SKM-1 (cell line): ENCODE measurements at regions not wholly inside any gene's neighbourhood (a gene's known extent, or its start where the extent isn't known, plus 50 kb on each side); places are given as distances from the start of the nearest gene placed in this dataset.

Experiments
- DNase-seq: peaks from one replicate; lab custom pipeline; 2025; ENCODE audit not compliant: unreplicated experiment; lab: John Stamatoyannopoulos, UW

GRCh38 chr16:66290431-66290830, 76.1 kb upstream of the CDH5 start:
- DNase-seq, result no peak

DNA sequence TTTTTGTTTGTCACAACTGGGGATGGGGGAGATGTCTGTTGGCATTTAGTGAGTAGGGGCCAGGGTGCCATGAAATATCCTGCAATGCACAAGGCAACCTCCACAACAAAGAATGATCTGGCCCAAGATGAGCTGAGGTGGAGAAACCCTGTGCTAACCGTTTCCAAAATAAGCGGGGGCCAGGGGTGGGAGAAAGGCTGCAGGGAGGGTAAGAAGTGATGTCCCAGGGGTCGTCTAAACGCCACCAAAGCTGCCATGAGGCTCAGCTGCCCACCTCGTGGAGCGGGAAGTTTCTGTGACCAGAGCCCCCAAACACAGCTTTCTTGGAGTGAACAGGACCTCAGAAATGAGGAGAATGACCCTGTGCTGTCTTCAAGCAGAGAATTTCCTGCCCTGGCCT, 76.5 kb upstream of the CDH5 start:
- DNase-seq, result no peak

DNA sequence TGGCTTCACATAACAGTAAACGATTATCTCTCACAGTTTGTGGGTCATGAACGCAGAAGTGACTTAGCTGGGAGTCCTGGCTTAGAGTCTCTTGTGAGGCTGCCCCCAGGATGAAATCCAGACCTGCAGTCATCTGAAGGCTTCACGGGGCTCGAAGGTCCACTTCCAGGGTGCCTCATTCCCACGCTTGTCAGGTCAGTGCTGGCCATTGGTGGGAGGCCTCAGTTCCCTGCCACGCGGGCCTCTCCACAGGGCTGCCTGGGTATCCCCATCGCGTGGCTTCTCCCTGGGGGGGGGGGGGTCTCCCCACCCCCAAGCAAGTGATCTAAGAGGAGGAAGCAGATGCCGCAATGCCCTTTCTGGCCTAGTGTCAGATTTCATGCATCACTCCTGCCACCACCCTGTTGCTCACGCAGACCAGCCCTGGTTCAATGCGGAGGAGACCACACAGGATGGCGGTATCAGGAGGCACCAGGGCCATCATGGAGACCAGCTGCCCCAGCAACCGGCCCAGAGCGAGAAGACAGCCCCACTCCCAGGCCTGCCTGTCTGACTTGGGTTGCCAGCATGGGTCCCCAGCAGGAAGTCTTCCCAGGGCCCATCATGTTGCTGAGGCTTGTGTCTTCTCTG, 77.3 kb upstream of the CDH5 start:
- DNase-seq, result no peak

GRCh38 chr16:66287926-66288325, 78.6 kb upstream of the CDH5 start:
- no peak for DNase-seq

GRCh38 chr16:66287416-66287815, 79.1 kb upstream of the CDH5 start:
- DNase-seq, result no peak

GRCh38 chr16:66286527-66286926, 80.0 kb upstream of the CDH5 start:
- DNase-seq, result no peak

DNA sequence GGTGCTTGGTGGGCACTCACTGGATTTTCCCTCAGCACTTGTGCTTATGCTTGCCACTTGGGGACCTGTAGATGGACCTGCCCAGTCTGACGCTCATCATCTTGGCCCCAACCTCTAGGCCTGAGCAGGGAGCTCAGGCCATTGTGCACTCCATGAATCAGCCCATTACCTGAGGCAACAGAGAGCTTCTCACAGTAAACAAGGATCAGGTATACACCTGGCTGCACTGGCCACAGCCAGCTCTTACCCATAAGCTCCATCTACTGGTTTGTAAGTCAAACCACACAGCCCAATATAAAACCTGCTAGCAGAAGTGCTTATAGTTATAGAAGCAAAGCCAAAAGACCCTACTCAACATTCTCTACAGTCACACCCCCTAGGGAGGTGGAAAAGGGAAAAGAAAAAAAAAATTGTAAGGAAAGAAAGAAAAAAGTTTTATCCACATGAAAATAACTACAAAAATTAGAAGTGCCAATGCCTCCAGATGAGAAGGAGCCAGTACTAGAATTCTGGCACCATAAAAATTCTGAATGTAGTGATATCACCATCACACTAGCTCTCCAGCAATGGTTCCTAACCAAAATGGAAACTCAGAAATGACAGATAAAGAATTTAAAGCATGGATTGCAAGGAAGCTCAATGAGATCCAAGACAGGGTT, 87.8 kb upstream of the CDH5 start:
- no peak for DNase-seq

DNA sequence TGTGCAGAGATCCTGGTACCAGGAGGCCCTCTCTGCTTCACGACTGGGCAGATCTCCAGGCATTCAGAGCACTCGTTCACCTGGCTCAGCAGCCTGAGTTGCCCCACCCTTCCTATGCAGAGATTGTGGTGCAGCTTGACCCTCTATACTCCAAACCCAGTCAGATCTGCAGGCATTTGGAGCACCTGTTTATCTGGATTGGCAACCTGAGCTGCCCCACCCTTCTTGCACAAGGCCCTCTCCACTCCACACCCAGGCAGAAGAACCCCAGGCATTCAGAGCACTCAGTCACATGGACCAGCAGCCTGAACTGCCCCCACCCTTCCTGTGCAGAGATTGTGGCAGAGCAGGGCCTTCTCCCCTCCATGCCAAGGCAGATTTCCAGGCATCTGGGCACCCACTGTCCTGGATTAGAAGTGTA, 88.4 kb upstream of the CDH5 start:
- DNase-seq, result no peak

GRCh38 chr16:66277311-66278070, 89.0 kb upstream of the CDH5 start:
- no peak for DNase-seq

- peak; percentile 48 for DNase-seq
Measured at GRCh38 chr16:66275775-66276428, 90.6 kb upstream of the CDH5 start.

GRCh38 chr16:66274335-66275110, 92.0 kb upstream of the CDH5 start:
- peak; percentile 22 for DNase-seq

- DNase-seq, result peak; percentile 2
Measured at GRCh38 chr16:66273644-66274334, 92.7 kb upstream of the CDH5 start.

DNA sequence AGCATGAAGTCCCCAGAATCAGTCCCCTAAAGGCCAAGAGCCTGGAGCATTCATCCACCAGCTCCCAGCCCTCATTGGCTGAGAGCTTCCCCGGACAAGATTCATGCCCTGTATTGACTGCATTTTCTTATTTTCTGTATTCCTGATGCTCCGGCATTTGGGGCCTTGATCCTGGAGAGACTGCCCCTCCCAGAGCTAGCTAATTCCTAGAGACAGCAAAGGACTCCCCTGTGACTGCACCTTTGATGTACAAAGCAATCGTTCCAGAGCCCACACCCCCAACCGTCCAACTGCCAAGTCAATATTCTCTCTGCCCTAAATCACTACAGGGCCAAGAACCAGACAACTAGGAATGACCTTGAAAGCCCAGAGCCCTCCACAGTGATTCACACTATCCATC, 93.4 kb upstream of the CDH5 start:
- DNase-seq, result no peak

DNA sequence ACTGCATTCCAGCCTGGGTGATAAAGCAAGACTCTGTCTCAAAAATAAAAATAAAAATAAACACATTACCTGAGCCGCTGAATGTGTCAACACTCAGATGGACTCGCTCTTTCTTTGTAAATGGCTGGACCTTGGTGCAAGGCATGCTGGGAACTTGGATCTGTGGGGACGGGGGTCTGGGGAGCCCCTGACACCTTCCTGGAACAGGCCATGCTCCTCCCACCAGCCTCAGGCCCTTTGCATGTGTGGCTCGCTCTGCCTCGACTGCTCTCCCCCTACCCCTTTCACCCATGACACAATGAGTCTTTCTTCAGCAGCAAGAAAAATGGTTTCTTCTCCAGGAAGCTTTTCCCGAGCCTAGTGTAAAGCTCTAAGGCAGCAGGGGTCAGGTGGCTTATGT, 94.0 kb upstream of the CDH5 start:
- no peak for DNase-seq

DNA sequence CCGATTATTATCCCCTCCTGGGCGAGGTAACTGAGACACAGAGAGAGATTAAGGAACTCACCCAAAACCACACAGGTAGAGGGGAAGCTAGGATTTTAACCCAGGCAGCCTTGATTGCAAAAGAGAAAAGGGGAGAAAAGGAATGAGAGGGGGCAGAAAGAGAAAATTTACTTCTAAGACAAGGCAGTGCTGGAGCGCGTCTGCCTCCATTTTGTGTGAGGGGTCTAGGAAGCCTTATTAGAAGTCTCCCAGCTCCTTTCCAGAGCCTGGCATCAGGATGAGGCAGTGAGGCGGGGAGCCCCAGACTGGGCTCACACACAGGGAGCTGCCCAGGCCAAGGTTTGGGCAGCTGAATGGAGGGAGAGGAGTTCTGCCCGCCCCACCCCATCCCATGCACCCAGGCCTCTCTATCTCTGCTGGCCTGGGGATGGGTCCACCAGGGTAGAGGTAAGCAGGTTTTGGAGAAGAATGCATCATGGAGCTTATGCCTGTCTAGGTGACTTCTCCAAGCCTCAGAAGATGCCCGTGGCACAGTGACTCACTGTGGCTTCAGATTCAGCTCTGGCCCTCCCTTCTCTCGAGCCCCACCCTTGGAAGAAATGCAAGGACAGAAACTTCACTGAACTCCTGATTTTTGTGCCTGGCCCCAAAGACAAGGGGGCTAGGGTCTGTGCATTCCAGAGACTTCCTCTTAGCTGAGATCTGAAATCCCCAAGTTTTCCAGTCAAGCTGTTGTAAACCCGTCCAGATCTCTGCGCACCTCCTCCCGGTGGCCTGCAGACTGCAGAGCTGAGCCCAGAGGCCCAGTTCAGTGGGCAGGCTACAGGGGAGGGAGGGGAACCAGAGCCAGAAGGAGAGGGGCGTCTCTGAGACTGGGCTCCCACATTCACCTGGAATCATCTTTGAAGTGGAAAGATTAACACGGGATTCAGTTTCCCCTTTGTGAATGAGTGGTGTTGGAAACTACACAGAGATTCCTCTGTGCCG, 95.1 kb upstream of the CDH5 start:
- no peak for DNase-seq

DNA sequence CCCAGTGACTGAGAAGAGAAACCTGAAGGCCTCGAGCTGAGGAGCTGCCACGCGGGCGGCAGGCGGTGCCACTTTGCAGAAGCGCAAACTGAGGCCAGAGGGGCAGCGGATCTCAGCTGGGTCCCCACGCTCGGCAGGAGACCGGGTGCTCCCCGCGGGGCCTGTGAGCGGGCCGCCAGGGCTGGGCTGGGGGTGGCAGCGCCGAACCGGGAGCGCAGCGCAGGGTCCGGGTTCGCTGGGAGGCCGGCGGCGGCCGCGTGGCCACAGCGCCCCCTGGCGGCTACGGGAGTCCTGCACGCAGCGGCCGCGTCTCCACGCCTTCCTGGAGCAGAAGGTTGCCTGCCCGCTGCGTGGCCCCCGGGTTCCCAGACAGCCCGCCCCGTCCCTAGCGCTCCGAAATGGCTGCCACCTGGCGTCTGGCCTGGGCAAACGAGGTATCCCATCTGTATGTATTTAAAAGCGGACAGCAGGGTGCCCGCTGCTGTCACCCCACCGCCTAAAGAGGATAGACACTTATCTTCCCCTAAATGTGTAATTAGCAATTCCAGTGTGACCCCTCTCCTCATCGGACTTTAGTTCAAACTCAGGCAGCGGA, 96.1 kb upstream of the CDH5 start:
- DNase-seq, result peak; percentile 70

DNA sequence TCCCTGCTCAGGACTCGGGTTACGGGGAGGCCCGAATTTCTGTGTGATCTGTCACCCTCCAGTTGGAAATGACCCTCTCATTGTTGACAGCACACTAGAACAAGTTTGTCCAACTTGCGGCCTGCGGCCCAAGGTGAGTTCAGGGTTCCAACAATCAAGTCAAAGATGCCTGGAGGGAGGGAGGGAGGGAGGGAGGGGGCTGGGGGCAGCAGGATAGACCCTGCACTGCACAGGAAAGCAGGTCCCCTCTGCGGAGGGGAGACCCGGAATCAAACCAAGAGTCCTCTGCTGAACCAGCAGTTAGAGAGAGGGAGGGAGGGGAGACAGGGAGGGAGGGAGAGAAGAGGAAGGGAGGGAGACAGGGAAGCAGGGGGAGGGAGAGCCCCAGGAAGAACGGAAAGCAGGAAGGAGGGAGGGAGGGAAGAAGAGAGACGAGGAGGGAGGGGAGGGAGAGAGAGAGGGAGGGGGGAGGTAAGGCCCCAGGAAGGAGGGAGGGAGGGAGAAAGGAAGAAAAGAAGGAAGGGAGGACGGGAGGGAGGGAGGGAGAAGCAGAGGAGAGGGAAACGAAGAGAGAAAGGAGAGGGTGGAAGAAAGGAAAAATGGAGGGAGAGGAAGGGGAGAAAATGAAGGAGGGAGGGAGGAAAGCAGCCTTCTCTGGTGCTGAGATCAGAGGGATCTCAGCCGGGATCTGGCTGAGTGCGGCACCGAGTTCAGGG, 96.7 kb upstream of the CDH5 start:
- no peak for DNase-seq

GRCh38 chr16:66267292-66268014, 99.0 kb upstream of the CDH5 start:
- no peak for DNase-seq
